ENCODE measurements at regions not wholly inside any gene's neighbourhood (a gene's known extent, or its start where the extent isn't known, plus 50 kb on each side); places are given as distances from the start of the nearest gene placed in this dataset.

- 84 to 85% methylated on average over 8 of the region's 8 CpGs for WGBS, 2 donors
- TF ChIP-seq, protein P1, sequence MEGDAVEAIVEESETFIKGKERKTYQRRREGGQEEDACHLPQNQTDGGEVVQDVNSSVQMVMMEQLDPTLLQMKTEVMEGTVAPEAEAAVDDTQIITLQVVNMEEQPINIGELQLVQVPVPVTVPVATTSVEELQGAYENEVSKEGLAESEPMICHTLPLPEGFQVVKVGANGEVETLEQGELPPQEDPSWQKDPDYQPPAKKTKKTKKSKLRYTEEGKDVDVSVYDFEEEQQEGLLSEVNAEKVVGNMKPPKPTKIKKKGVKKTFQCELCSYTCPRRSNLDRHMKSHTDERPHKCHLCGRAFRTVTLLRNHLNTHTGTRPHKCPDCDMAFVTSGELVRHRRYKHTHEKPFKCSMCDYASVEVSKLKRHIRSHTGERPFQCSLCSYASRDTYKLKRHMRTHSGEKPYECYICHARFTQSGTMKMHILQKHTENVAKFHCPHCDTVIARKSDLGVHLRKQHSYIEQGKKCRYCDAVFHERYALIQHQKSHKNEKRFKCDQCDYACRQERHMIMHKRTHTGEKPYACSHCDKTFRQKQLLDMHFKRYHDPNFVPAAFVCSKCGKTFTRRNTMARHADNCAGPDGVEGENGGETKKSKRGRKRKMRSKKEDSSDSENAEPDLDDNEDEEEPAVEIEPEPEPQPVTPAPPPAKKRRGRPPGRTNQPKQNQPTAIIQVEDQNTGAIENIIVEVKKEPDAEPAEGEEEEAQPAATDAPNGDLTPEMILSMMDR (IDR thresholded peaks at IDR 0.05) = no peak
- Histone ChIP-seq H3K27me3 (peaks cover 0 to 35% (median 19%) of the 10 kb centered on the region in 7 donors), H3K27ac (no peak overlapping the region), H3K4me1 (no peaks in the 10 kb centered on the region), H3K9me3 (no peaks in the 10 kb centered on the region), H3K4me3 (no peak overlapping the region), H3K36me3 (no peaks in the 10 kb centered on the region)
- no peak for DNase-seq
- ATAC-seq = no peak
- intact Hi-C loops (cut with DNase I) = no loop called here
Measured at GRCh38 chr12:131375972-131376345, 334.9 kb upstream of the SFSWAP start.

DNA sequence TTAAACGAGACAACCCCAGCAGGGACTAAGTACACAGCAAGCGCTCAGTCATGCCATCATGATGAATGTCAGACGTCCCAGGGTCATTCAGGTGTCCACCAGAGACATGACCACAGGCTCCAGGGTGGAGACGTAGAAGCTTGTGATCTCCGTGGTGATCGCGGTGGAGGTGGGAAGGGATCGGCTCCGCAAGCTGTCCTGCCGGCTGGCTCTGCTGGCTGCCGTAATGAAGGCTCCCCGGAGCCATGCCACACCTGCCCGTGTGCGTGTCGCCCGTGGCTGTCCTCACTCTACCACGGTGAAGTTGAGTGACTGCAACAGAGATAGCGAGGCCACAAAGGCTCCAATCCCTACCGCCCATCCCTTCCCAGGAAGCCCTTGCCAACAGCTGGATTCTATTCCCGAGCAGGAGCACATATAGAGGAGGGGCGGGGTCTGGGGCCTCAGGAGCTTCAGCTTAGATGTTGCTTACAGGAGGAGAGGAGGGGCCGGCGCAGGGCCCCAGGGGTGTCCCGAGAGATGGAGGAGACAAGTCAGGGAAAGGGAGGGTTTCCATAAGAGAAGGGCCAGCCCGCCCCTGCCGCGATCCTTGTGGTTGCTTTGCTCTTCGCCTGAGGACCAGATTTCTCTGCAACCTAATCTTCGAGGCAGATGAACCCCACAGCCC is 332.6 kb upstream of the SFSWAP start:
- H3K4me1 ChIP-seq = no peaks in the 10 kb centered on the region
- ATAC-seq = no peak
- TF ChIP-seq, protein P1 (IDR thresholded peaks at IDR 0.05) = no peak
- no peak for DNase-seq
- no peak overlapping the region for H3K4me3 ChIP-seq
- no peaks in the 10 kb centered on the region for H3K36me3 ChIP-seq
- WGBS, 2 donors = 79% methylated on average over 28 to 29 of the region's 29 CpGs
- intact Hi-C loops (cut with DNase I) = no loop called here
- peaks cover 0 to 49% (median 32%) of the 10 kb centered on the region in 7 donors for H3K27me3 ChIP-seq
- no peak overlapping the region for H3K27ac ChIP-seq
- H3K9me3 ChIP-seq = no peaks in the 10 kb centered on the region

- H3K36me3 ChIP-seq = no peaks in the 10 kb centered on the region
- no peaks in the 10 kb centered on the region for H3K9me3 ChIP-seq
- no peak overlapping the region for H3K4me3 ChIP-seq
- no peaks in the 10 kb centered on the region for H3K4me1 ChIP-seq
- H3K27ac ChIP-seq = no peak overlapping the region
- intact Hi-C loops (cut with DNase I) = no loop called here
- peaks cover 0 to 57% (median 38%) of the 10 kb centered on the region in 7 donors for H3K27me3 ChIP-seq
- no peak for ATAC-seq
- TF ChIP-seq, protein P1 (IDR thresholded peaks at IDR 0.05) = no peak
- WGBS, 2 donors = 77% methylated on average over 31 of the region's 31 CpGs
- no peak for DNase-seq
Measured at GRCh38 chr12:131378861-131379665, 331.8 kb upstream of the SFSWAP start.

GRCh38 chr12:131379738-131380137 is 331.2 kb upstream of the SFSWAP start:
- intact Hi-C loops (cut with DNase I) = no loop called here
- Histone ChIP-seq H3K4me3 (no peak overlapping the region), H3K36me3 (no peaks in the 10 kb centered on the region), H3K27ac (no peak overlapping the region), H3K9me3 (no peaks in the 10 kb centered on the region), H3K4me1 (no peaks in the 10 kb centered on the region), H3K27me3 (peaks cover 0 to 61% (median 40%) of the 10 kb centered on the region in 7 donors)
- TF ChIP-seq, protein P1 (IDR thresholded peaks at IDR 0.05) = no peak
- WGBS, 2 donors = 62 to 64% methylated on average over 12 of the region's 12 CpGs
- DNase-seq = no peak
- no peak for ATAC-seq
